B cell (primary cell): ENCODE measurements at regions not wholly inside any gene's neighbourhood (a gene's known extent, or its start where the extent isn't known, plus 50 kb on each side); places are given as distances from the start of the nearest gene placed in this dataset.

ENCODE experiments used
- ATAC-seq: fragments of 200-7000 bp; cut with Tn5 transposase; one replicate; pipeline ENCODE4 v1.10.0; 2021; ENCODE audit warnings: low read depth, mild to moderate bottlenecking, moderate number of reproducible peaks, moderate library complexity
- CTCF ChIA-PET: fragments of 350-600 bp; sonication (Branson Sonifier 250); formaldehyde crosslinking; loops from one replicate; lab custom pipeline; 2021; ENCODE audit warnings: antibody characterized with exemption, inconsistent platforms; lab: Charles Lee
- POLR2A ChIA-PET: fragments of 350-600 bp; sonication (Branson Sonifier 250); formaldehyde crosslinking; loops from one replicate; lab custom pipeline; 2021; ENCODE audit warnings: antibody characterized with exemption; lab: Charles Lee
- DNase-seq: peaks from one replicate; pipeline ENCODE4 v3.0.0; 2013
- H2AFZ ChIP-seq: 2 replicates; pipeline ENCODE4 v1.6.1; 2012; ENCODE audit warnings: mild to moderate bottlenecking, low read depth, low read length; ENCODE audit not compliant: insufficient read depth, poor library complexity, severe bottlenecking
- H3K27ac ChIP-seq, 2 donors: 1 replicate in 1 of 2; 2 replicates in 1 of 2; pipeline ENCODE4 v1.5.1; 2012 to 2013; ENCODE audit warnings: low read length in 2 of 2, mild to moderate bottlenecking in 2 of 2, moderate library complexity in 1 of 2
- H3K27me3 ChIP-seq, 4 experiments: fragments of 200-600 bp in 1 of 4; sonication (generic) in 1 of 4; replicated peaks in 1 of 4; 1 replicate in 2 of 4; 2 replicates in 2 of 4; pipeline versions ENCODE4 v1.6.1 to v1.7.0; 2013 to 2016; ENCODE audit warnings: low read length in 3 of 4, mild to moderate bottlenecking in 2 of 4, mixed read lengths in 1 of 4, moderate library complexity in 1 of 4; ENCODE audit not compliant: insufficient read depth in 4 of 4, control insufficient read depth in 3 of 4; ENCODE audit errors: control extremely low read depth in 1 of 4
- H3K36me3 ChIP-seq, 2 experiments: replicated peaks in 1 of 2; 1 replicate in 1 of 2; 2 replicates in 1 of 2; pipeline versions ENCODE4 v1.6.1 to v1.7.1; 2013; ENCODE audit warnings: low read length in 1 of 2; ENCODE audit not compliant: insufficient read depth in 2 of 2, control insufficient read depth in 1 of 2; ENCODE audit errors: control extremely low read depth in 1 of 2, extremely low read depth in 1 of 2
- H3K4me1 ChIP-seq, 2 donors: fragments of 200-600 bp in 1 of 2; sonication (generic) in 1 of 2; 1 replicate in 1 of 2; 2 replicates in 1 of 2; pipeline versions ENCODE4 v1.5.1 to v1.6.1; 2013 to 2017; ENCODE audit warnings: low read length in 2 of 2; ENCODE audit not compliant: control insufficient read depth in 2 of 2, insufficient read depth in 2 of 2
- H3K4me2 ChIP-seq: replicated peaks from 2 replicates; pipeline ENCODE3; 2012; ENCODE audit warnings: mild to moderate bottlenecking, low read depth, low read length; ENCODE audit not compliant: poor library complexity, severe bottlenecking
- H3K4me3 ChIP-seq, 5 experiments: fragments of 200-600 bp in 1 of 5; sonication (generic) in 1 of 5; 1 replicate in 3 of 5; 2 replicates in 2 of 5; pipeline versions ENCODE4 v1.5.1 to v1.7.0; 2011 to 2016; ENCODE audit warnings: low read length in 4 of 5, mild to moderate bottlenecking in 4 of 5, low read depth in 2 of 5, control low read depth in 1 of 5, moderate library complexity in 1 of 5; ENCODE audit not compliant: insufficient read depth in 1 of 5; ENCODE audit errors: control extremely low read depth in 1 of 5, extremely low read depth in 1 of 5
- H3K79me2 ChIP-seq: fragments of 200-600 bp; sonication (generic); one replicate; pipeline ENCODE4 v1.6.0; 2016; ENCODE audit warnings: low read length; ENCODE audit not compliant: control insufficient read depth, insufficient read depth
- H3K9ac ChIP-seq: fragments of 200-600 bp; sonication (generic); 2 replicates; pipeline ENCODE4 v1.6.1; 2017; ENCODE audit warnings: mild to moderate bottlenecking, low read length, moderate library complexity
- H3K9me3 ChIP-seq, 3 donors: one replicate each; pipeline versions ENCODE4 v1.6.1 to v1.7.1; 2013; ENCODE audit warnings: low read length in 2 of 3; ENCODE audit not compliant: control insufficient read depth in 2 of 3, insufficient read depth in 1 of 3; ENCODE audit errors: control extremely low read depth in 1 of 3
- H4K20me1 ChIP-seq: 2 replicates; pipeline ENCODE4 v1.6.0; 2012; ENCODE audit warnings: mild to moderate bottlenecking, low read length; ENCODE audit not compliant: insufficient read depth, control insufficient read depth, poor library complexity, severe bottlenecking
- H3K27ac Mint-ChIP-seq: one replicate; pipeline ENCODE4 v1.8.0; 2021; ENCODE audit warnings: mixed read lengths
- H3K27me3 Mint-ChIP-seq: one replicate; pipeline ENCODE4 v1.8.0; 2021; ENCODE audit warnings: mixed read lengths
- H3K4me1 Mint-ChIP-seq: one replicate; pipeline ENCODE4 v1.8.0; 2021; ENCODE audit warnings: mixed read lengths
- H3K4me3 Mint-ChIP-seq: one replicate; pipeline ENCODE4 v1.8.0; 2021; ENCODE audit warnings: mixed read lengths
- H3K9me3 Mint-ChIP-seq: one replicate; pipeline ENCODE4 v1.8.0; 2022; ENCODE audit warnings: mixed read lengths; ENCODE audit not compliant: insufficient read depth
- CTCF ChIP-seq: fragments of 200-600 bp; IDR thresholded peaks from one replicate; pipeline ENCODE4 v1.8.0; 2022; ENCODE audit warnings: antibody characterized with exemption, mild to moderate bottlenecking
- EZH2 ChIP-seq: IDR thresholded peaks from 2 replicates; pipeline ENCODE4 v1.6.1; 2012; ENCODE audit warnings: borderline replicate concordance, low read depth, mild to moderate bottlenecking, moderate library complexity, low read length; ENCODE audit not compliant: insufficient read depth, poor library complexity, severe bottlenecking
- WGBS: methylation state at CpG from one replicate; pipeline ENCODE4 v1.1.5; 2013; ENCODE audit warnings: missing lambda C conversion rate; ENCODE audit not compliant: insufficient coverage; 5-methylcytosine and 5-hydroxymethylcytosine counted together
- intact Hi-C: fragments of 100-400 bp; cut with micrococcal nuclease; formaldehyde crosslinking; loops from one replicate; pipeline ENCODE4 v1.10.0; 2022

- no peaks in the 10 kb centered on the region for H3K4me1 Mint-ChIP-seq
- no peaks in the 10 kb centered on the region for H4K20me1 ChIP-seq
- no peaks in the 10 kb centered on the region for H3K36me3 ChIP-seq
- ATAC-seq = no peak
- no peak overlapping the region for H2AFZ ChIP-seq
- TF ChIP-seq CTCF (no peak), EZH2 (no peak)
- no peak for DNase-seq
- intact Hi-C loops = no loop called here
- ChIA-PET CTCF (no interaction called here), POLR2A (no interaction called here)
- H3K4me1 ChIP-seq = no peaks in the 10 kb centered on the region
- no peaks in the 10 kb centered on the region for H3K27me3 Mint-ChIP-seq
- H3K27me3 ChIP-seq = no peaks in the 10 kb centered on the region
- WGBS = 50% methylated on average over 2 of the region's 5 CpGs
- no peak overlapping the region for H3K27ac Mint-ChIP-seq
- H3K9me3 Mint-ChIP-seq = peaks cover 2% of the 10 kb centered on the region
- no peak overlapping the region for H3K4me2 ChIP-seq
- no peaks in the 10 kb centered on the region for H3K9me3 ChIP-seq
- H3K79me2 ChIP-seq = no peaks in the 10 kb centered on the region
- no peak overlapping the region for H3K9ac ChIP-seq
- no peak overlapping the region for H3K4me3 Mint-ChIP-seq
- H3K4me3 ChIP-seq = no peak overlapping the region
- H3K27ac ChIP-seq = no peak overlapping the region
Measured at GRCh38 chr13:70362820-70363570, 254.7 kb upstream of the KLHL1 start.

- no peak overlapping the region for H3K27ac Mint-ChIP-seq
- no peaks in the 10 kb centered on the region for H3K9me3 Mint-ChIP-seq
- no peak overlapping the region for H3K4me3 ChIP-seq
- no peaks in the 10 kb centered on the region for H4K20me1 ChIP-seq
- no peak overlapping the region for H2AFZ ChIP-seq
- intact Hi-C loops = no loop called here
- no peaks in the 10 kb centered on the region for H3K27me3 ChIP-seq
- ATAC-seq (no peak), DNase-seq (no peak)
- TF ChIP-seq CTCF (no peak), EZH2 (no peak)
- H3K4me1 Mint-ChIP-seq = no peaks in the 10 kb centered on the region
- no peaks in the 10 kb centered on the region for H3K79me2 ChIP-seq
- H3K9me3 ChIP-seq = no peaks in the 10 kb centered on the region
- ChIA-PET CTCF (no interaction called here), POLR2A (no interaction called here)
- H3K27me3 Mint-ChIP-seq = no peaks in the 10 kb centered on the region
- no peak overlapping the region for H3K9ac ChIP-seq
- H3K4me2 ChIP-seq = no peak overlapping the region
- WGBS = 80% methylated on average over 1 of the region's 1 CpG
- no peaks in the 10 kb centered on the region for H3K4me1 ChIP-seq
- H3K36me3 ChIP-seq = no peaks in the 10 kb centered on the region
- H3K27ac ChIP-seq = no peak overlapping the region
- H3K4me3 Mint-ChIP-seq = no peak overlapping the region
Measured at GRCh38 chr13:70357031-70357430, 248.8 kb upstream of the KLHL1 start.
